ENCODE measurements at regions not wholly inside any gene's neighbourhood (a gene's known extent, or its start where the extent isn't known, plus 50 kb on each side); places are given as distances from the start of the nearest gene placed in this dataset.
"Not testable (repeated sequence)": the region's sequence is repeated elsewhere in the genome, so short reads cannot be mapped to it uniquely, and the experiment has no call there.

DNA sequence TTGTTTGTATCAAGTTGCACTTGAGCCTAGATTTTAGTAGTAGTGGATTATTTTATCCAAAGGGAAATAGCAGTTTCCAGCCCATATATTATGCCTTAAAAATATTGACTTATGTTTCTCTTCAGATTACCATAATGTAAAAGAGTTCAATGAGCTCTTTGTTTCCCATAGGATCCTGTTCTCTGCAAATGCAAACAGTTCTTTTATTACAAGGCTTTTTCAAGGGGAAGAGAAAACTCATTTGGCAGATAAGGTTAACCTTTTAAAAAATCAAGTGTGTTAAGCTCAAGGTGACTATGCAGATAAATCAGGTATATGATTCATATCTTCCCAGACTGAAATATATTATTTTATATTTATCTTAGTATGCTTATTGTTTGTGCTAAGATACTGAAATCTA lies 961.2 kb upstream of the SPRY2 start:
- no peak for DNase-seq (ENCODE audit: low read depth, low spot score)

DNA sequence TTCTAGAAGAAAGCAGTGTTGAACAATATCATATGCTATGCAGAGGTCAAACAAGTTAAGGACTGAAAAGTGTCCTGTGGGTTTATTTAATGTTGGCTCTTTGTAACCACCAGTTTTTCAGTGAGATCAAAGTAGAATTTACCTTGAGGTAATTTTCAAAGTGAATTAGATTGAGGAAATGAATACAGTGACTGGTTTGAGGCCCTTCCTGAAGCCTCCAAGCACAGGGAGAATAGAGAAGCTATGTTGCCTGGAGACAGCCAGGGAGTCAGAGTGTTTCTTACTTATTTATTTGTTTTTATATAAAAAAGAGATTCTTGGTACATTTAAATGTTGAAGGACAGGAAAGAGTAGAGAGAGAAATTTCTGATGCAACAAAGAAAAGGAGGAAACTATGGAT lies 954.3 kb upstream of the SPRY2 start:
- no peak for DNase-seq (ENCODE audit: low read depth, low spot score)

DNA sequence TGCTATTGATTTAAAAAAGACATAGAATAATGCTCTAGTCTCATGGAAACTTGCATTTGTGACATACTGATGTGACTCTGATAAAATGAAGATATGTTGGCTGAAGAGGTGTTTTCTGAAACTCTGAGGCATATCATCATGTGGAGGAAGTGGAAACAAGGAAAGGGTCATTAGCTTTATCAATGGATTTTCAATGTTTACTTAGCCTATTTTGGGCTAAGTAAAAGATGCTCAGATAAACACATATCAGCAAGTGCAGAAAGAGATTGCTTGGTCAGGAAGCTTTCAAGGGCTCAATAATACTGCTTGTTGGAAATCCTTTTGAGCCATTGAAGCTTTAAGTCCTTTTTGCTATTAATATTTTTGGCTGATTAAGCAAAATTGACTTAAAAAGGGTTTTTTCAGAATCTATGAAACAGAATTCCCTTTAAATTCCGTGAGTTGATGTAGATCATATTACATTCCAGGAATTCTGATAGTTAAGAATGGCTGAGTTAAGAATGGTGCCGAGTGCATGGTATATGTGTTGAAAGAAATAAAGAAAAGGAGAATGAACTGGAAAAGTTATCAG lies 952.8 kb upstream of the SPRY2 start:
- DNase-seq (ENCODE audit: low read depth, low spot score), result no peak

DNA sequence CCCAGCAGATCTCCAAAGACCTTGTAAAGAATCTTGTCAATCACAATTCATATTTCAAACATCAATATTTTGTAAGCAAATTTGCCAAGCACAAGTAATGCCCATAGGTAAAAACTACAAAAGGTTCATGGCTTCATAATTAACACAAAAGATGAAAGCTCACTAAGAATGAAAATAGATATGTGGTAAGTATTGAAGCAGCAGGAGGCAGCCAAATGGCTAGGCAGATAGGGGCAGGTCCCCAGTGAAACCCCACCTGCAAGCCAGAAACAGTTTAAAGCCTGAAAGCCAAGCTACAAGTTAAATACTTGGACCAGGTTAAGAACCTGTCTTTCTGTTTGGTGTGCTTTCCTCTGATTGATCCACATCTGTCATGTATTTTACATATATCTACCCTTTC lies 942.6 kb upstream of the SPRY2 start:
- DNase-seq (ENCODE audit: low read depth, low spot score), result no peak

DNA sequence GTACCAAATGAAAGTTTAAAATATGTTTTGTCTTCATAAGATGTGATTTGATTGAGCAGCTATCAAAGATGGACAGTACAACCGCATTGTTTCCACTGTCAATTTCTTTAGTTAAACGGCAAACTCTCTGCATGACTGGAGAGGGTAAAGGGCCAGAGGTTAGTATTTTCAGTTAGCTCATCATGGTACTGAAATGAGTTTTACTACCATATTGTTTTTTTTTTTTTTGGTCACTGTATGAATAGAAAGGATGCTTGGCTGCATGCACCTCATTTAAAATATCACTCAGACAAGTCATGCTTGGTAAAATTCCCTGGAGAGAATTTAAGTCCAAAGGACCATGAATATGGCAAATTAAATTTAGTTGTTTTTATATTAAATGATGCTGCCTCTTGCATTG lies 942.1 kb upstream of the SPRY2 start:
- DNase-seq (ENCODE audit: low read depth, low spot score), result no peak

- DNase-seq (ENCODE audit: low read depth, low spot score), result no peak
Measured at GRCh38 chr13:81275666-81276258, 934.8 kb upstream of the SPRY2 start.

DNA sequence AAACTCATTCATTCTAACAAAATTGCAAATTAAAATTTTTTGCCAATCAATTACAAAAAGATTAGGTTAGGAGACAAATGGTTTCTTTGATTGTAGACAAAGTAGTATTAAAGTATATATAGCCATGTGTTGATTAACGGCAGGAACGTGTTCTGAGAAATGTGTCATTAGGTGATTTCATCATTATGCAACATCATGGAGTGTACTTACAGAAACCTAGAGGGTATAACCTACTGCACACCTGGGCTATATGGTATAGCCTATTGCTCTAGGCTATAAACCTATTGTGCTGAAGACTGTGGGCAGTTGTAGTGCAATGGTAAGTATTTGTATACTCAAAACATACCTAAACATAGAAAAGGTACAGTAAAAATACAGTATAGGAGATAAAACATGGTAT lies 906.8 kb upstream of the SPRY2 start:
- no peak for DNase-seq (ENCODE audit: low read depth, low spot score)

DNA sequence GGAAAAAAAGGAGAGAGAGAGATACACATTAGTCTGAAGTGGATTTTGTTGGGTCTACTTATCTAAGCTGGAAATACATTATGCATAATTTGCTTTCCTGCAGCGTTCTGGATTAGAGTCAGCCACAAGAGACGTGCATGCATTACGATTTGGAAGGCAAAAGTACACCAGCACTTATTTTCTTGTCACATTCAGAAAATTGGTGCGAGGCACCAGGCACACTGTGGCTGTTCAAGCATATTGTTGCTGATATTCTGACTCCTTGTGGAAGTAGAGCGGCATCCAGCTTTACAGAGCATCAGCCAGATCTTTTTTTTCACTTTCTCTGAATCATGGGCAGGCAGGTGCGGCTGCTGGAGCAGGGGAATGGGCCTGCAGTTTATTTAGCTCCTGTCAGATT lies 905.6 kb upstream of the SPRY2 start:
- no peak for DNase-seq (ENCODE audit: low read depth, low spot score)

GRCh38 chr13:81244011-81244410 lies 903.1 kb upstream of the SPRY2 start:
- no peak for DNase-seq (ENCODE audit: low read depth, low spot score)

DNA sequence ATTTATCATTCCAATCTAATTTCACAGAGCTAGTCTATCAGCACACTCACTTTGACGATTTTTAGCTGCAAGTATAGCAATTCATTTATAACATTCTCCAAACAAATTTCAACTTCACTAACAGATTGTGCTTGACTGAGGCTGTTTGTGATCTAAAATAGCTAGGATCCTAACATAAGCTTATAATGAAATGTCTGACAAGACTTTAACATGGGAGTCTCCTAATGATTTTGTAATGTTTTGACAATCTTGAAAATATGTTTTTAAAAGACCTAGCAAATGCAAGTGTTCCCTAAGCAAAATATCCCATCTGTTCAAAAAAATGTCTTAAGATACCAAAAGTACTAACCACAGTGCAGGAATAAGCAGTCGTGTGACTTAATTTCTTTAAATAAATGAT lies 889.5 kb upstream of the SPRY2 start:
- DNase-seq (ENCODE audit: low read depth, low spot score), result no peak

DNA sequence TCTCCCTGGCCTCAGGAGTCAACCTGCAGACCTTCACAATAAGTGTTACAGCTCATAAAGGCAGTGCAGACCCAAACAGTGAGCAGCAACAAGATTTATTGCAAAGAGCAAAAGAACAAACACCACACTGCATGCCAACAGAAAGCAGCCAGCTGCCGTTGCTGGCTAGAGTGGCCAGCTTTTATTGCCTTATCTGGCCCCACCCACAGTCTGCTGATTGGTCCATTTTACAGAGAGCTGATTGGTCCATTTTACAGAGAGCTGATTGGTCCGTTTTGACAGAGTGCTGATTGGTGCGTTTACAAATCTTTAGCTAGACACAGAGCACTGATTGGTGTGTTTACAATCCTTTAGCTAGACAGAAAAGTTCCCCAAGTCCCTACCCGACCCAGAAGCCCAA lies 885.9 kb upstream of the SPRY2 start:
- DNase-seq (ENCODE audit: low read depth, low spot score), result not testable (repeated sequence)

DNA sequence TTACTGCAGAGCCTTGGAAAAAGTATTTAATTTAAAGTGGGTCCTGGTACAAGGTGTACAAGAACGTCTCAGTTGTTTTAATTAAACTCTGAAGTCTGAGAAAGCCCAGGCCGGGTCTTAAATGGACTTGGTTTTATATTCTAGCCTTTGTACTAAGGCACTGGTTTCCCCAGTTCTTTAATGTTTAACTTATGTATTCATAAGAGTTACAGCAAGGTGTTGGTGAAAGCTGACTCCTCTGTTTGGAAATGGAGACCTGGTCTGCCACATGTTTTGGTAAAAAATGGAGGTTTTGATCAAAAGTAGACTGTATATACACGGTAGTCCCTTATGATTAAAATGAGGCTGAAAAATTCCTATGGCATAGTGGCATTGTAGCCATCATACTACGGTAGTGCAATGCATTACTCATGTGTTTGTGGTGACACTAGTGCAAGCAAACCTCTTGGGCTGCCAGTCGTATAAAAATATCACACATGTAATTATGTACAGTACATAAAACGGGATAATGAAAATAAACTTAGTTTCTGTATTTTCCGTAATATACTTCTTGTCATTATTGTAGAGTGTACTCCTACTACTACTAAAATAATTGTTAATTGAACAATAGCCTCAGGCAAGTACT lies 883.4 kb upstream of the SPRY2 start:
- DNase-seq (ENCODE audit: low read depth, low spot score), result no peak

DNA sequence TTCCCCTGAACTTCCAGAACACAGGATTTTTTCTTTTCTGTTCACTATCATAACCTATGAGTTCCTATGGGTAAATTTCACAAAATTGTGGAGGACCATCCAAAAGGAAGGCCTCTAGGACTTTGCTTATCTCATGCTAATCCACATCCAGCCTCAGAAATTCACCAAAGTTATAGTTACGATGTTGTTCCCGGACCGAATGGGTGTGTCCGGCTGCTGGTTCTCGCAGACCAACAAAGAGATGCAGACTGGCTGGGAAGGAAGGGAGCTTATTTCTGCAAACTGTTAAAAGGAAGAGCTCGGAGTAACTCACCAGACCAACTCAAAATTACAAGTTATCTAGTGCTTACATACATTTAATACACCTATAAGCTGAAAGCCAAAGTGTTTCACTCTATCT lies 882.9 kb upstream of the SPRY2 start:
- no peak for DNase-seq (ENCODE audit: low read depth, low spot score)

- no peak for DNase-seq (ENCODE audit: low read depth, low spot score)
Measured at GRCh38 chr13:81211713-81212112, 870.8 kb upstream of the SPRY2 start.

DNA sequence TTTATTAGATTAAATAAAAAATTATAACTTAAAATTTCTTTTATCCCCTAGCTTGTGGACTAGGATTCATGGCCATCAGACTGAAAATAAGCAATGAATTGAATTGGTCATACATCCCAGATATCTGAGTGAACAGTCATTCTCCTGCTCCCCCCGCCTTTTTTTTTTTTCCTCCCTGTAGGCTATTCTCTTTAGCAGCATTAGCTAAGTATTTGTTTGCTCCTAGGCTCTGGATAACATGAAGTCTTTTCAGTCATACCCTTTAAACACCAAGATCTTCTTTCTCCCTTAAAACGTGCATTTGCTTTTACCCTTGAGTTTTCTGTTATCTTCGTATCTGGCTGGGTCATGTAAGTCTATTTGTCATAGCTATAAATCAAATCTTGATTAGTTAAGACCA lies 866.7 kb upstream of the SPRY2 start:
- no peak for DNase-seq (ENCODE audit: low read depth, low spot score)

DNA sequence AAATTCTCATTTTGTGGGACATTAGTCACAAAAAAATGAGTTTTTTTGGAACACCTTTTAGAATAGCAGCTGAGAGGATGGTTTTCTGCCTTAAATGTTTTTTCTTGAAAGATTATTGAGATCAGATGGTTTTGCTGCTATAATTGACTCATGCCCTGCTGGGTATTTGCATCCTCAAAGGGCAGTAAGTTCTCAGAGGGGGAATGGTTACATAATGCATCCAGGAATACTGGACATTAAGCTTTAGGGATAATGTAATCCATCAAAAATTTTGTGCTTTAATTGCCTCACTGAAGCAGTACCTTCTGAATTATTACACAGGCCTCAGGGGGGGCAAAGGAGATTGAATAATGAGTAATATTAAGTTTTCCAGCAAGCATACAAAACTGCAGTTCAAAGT lies 866.3 kb upstream of the SPRY2 start:
- no peak for DNase-seq (ENCODE audit: low read depth, low spot score)

- no peak for DNase-seq (ENCODE audit: low read depth, low spot score)
Measured at GRCh38 chr13:81203783-81204182, 862.9 kb upstream of the SPRY2 start.

DNA sequence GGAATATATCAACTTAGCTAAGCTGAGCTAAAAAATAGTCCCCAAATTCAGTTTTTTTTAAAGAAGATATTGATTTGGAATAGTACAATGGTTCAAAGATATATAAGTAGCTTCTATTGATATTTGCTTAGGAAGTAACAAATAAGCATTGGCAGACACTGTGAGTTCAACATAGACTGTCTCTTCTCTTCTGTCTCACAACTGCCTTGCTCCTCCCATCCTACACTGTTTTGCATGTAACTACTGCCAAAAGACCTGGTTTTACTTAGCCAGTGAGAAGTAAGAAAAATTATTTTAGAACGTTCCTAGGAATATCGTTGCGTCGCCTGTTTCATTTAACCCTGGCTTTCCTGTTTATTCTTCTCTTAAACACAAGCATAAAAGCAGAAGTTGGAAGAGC lies 859.0 kb upstream of the SPRY2 start:
- DNase-seq (ENCODE audit: low read depth, low spot score), result no peak

- no peak for DNase-seq (ENCODE audit: low read depth, low spot score)
Measured at GRCh38 chr13:81197966-81198365, 857.0 kb upstream of the SPRY2 start.

GRCh38 chr13:81197483-81197882 lies 856.6 kb upstream of the SPRY2 start:
- DNase-seq (ENCODE audit: low read depth, low spot score), result no peak

DNA sequence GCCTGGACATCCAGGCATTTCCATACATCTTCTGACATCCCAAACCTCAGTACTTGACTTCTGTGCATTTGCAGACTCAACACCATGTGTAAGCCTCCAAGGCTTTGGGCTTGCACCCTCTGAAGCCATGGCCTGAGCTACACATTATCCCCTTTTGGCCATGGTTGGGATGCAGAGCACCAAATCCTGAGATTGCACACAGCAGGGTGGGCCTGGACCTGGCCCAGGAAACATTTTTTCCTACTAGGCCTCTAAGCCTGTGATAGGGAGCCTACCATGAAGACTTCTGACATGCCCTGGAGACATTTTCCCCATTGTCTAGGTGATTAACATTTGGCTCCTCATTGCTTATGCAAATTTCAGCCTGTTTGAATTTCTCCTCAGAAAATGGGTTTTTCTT lies 853.4 kb upstream of the SPRY2 start:
- DNase-seq (ENCODE audit: low read depth, low spot score), result no peak

DNA sequence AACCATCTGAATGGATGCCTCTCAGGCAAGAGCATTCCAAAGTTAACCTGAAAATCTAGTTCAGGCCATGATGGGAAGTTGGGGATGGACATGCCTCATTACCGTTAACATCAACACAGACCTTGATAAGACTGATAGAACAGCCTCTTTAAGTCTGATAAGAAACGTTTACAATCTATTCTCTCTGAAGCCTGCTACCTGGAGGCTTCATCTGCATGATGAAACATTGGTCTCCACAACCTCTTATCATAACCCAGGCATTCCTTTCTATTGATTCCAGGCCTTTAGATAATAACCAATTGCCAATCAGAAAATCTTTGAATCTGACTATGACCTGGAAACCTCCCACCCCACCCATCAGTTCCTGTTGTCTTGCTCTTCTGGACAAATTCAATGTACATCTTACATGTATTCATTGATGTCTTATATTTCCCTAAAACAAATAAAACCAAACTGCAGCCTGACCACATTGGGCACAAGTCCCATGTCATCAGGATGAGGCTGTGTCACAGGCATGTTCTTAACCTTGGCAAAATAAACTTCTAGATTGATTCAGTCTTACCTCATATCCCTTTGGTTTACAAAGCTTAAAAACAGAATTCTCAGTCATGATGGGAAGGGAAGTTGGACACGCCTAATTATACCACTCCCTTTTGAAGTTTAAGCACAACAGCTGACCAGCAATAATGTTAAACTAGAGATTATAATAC lies 843.8 kb upstream of the SPRY2 start:
- no peak for DNase-seq (ENCODE audit: low read depth, low spot score)

- no peak for DNase-seq (ENCODE audit: low read depth, low spot score)
Measured at GRCh38 chr13:81172603-81173002, 831.7 kb upstream of the SPRY2 start.
